GM21576 (cell line): ENCODE measurements at regions not wholly inside any gene's neighbourhood (a gene's known extent, or its start where the extent isn't known, plus 50 kb on each side); places are given as distances from the start of the nearest gene placed in this dataset.

ENCODE experiments used
- ATAC-seq: cut with Tn5 transposase; IDR thresholded peaks from one replicate; pipeline ENCODE4 v1.9.1; 2021; ENCODE audit warnings: mild to moderate bottlenecking, moderate library complexity; ENCODE audit not compliant: unreplicated experiment

- no peak for ATAC-seq
These were observed 293.5 kb downstream of the GBA3 start for GRCh38 chr4:22986262-22986661.

- ATAC-seq: no peak
These were observed 291.7 kb downstream of the GBA3 start for GRCh38 chr4:22984390-22984789.

- no peak for ATAC-seq
These were observed 285.9 kb downstream of the GBA3 start for GRCh38 chr4:22978656-22979055.

GRCh38 chr4:22970665-22971064 is 277.9 kb downstream of the GBA3 start:
- no peak for ATAC-seq

GRCh38 chr4:22969287-22969896 is 276.7 kb downstream of the GBA3 start:
- ATAC-seq: no peak

- no peak for ATAC-seq
These were observed 269.6 kb downstream of the GBA3 start for GRCh38 chr4:22962295-22962694.

GRCh38 chr4:22959483-22959882 is 266.7 kb downstream of the GBA3 start:
- ATAC-seq: no peak

GRCh38 chr4:22957774-22958309 is 265.1 kb downstream of the GBA3 start:
- no peak for ATAC-seq

- no peak for ATAC-seq
These were observed 256.6 kb downstream of the GBA3 start for GRCh38 chr4:22949161-22949855.

- ATAC-seq: no peak
These were observed 255.1 kb downstream of the GBA3 start for GRCh38 chr4:22947851-22948250.

- ATAC-seq: no peak
These were observed 250.3 kb downstream of the GBA3 start for GRCh38 chr4:22942920-22943559.

GRCh38 chr4:22941688-22942375 is 249.1 kb downstream of the GBA3 start:
- no peak for ATAC-seq

- ATAC-seq: no peak
These were observed 239.6 kb downstream of the GBA3 start for GRCh38 chr4:22932326-22932725.

GRCh38 chr4:22922426-22922825 is 229.7 kb downstream of the GBA3 start:
- no peak for ATAC-seq

- no peak for ATAC-seq
These were observed 229.2 kb downstream of the GBA3 start for GRCh38 chr4:22921936-22922335.

- ATAC-seq: no peak
These were observed 218.5 kb downstream of the GBA3 start for GRCh38 chr4:22911285-22911684.

GRCh38 chr4:22910200-22910599 is 217.5 kb downstream of the GBA3 start:
- ATAC-seq: no peak

- no peak for ATAC-seq
These were observed 213.3 kb downstream of the GBA3 start for GRCh38 chr4:22906045-22906444.

GRCh38 chr4:22903913-22904312 is 211.2 kb downstream of the GBA3 start:
- no peak for ATAC-seq

- ATAC-seq: no peak
These were observed 208.9 kb downstream of the GBA3 start for GRCh38 chr4:22901631-22902030.

- no peak for ATAC-seq
These were observed 208.1 kb downstream of the GBA3 start for GRCh38 chr4:22900876-22901275.
